Endothelial cell of umbilical vein (primary cell): ENCODE measurements at regions not wholly inside any gene's neighbourhood (a gene's known extent, or its start where the extent isn't known, plus 50 kb on each side); places are given as distances from the start of the nearest gene placed in this dataset.

Experiments
- BruUV-seq: library from RNA; stranded (reverse); fragments of 400-500 nt; replicated peaks from 2 replicates; lab custom pipeline; 2021; lab: Mats Ljungman, UMichigan
- CTCF ChIA-PET: fragments of 300-600, 350-600 bp; sonication (Branson Sonifier 250); formaldehyde crosslinking; loops from one replicate; lab custom pipeline; 2021; ENCODE audit warnings: antibody characterized with exemption, inconsistent platforms; lab: Charles Lee
- POLR2A ChIA-PET: fragments of 300-600, 350-600 bp; sonication (Branson Sonifier 250); formaldehyde crosslinking; loops from one replicate; lab custom pipeline; 2021; ENCODE audit warnings: antibody characterized with exemption, inconsistent platforms; lab: Charles Lee
- DNase-seq: peaks from one replicate; pipeline ENCODE4 v3.0.0-alpha.2; 2011; ENCODE audit warnings: low read depth, low spot score
- FAIRE-seq: peaks from 2 replicates; lab custom pipeline; 2011; peaks lifted over from hg19 to GRCh38; lab: Jason Lieb, UNC
- H2AFZ ChIP-seq: 2 replicates; pipeline ENCODE4 v1.6.0; 2012; ENCODE audit warnings: low read depth, low read length, control low read depth, inconsistent platforms
- H3K27ac ChIP-seq: 2 replicates; pipeline ENCODE4 v1.5.1; 2011; ENCODE audit warnings: low read depth, mild to moderate bottlenecking, control low read depth, low read length, moderate library complexity; ENCODE audit not compliant: insufficient read depth
- H3K27me3 ChIP-seq, 2 experiments: 2 replicates each; pipeline versions ENCODE4 v1.6.0 to v1.6.1; 2011; ENCODE audit warnings: low read length in 2 of 2, mixed read lengths in 1 of 2; ENCODE audit not compliant: control insufficient read depth in 2 of 2, insufficient read depth in 2 of 2
- H3K36me3 ChIP-seq, 2 experiments: 2 replicates in 1 of 2; 3 replicates in 1 of 2; pipeline ENCODE4 v1.5.1; 2011; ENCODE audit warnings: low read length in 2 of 2, mild to moderate bottlenecking in 1 of 2, moderate library complexity in 1 of 2; ENCODE audit not compliant: control insufficient read depth in 2 of 2, insufficient read depth in 2 of 2; ENCODE audit errors: extremely low read depth in 1 of 2
- H3K4me1 ChIP-seq: 3 replicates; pipeline ENCODE4 v1.5.1; 2011; ENCODE audit warnings: mild to moderate bottlenecking, low read length; ENCODE audit not compliant: control insufficient read depth, insufficient read depth; ENCODE audit errors: extremely low read depth
- H3K4me2 ChIP-seq: 2 replicates; pipeline ENCODE4 v1.6.1; 2011; ENCODE audit warnings: low read length, control low read depth, mixed read lengths; ENCODE audit not compliant: insufficient read depth
- H3K4me3 ChIP-seq, 3 experiments: fragments of 200-600 bp in 1 of 3; sonication (generic), shearing (Covaris generic) in 1 of 3; replicated peaks in 1 of 3; 2 replicates each; pipeline ENCODE4 v1.5.1; 2011 to 2016; ENCODE audit warnings: control low read depth in 3 of 3, low read length in 3 of 3, mild to moderate bottlenecking in 2 of 3, inconsistent platforms in 1 of 3, low read depth in 1 of 3, moderate library complexity in 1 of 3; ENCODE audit not compliant: insufficient read depth in 1 of 3
- H3K79me2 ChIP-seq: 2 replicates; pipeline ENCODE4 v1.6.0; 2012; ENCODE audit warnings: low read length, inconsistent platforms; ENCODE audit not compliant: control insufficient read depth, insufficient read depth
- H3K9ac ChIP-seq: replicated peaks from 2 replicates; pipeline ENCODE3; 2011; ENCODE audit warnings: low read length, control low read depth; ENCODE audit not compliant: insufficient read depth; ENCODE audit errors: extremely low read depth
- H3K9me1 ChIP-seq: replicated peaks from 3 replicates; pipeline ENCODE4 v1.6.0; 2011; ENCODE audit warnings: mild to moderate bottlenecking, low read length; ENCODE audit not compliant: control insufficient read depth, insufficient read depth; ENCODE audit errors: extremely low read depth
- H3K9me3 ChIP-seq: replicated peaks from 2 replicates; pipeline ENCODE4 v1.5.1; 2012; ENCODE audit warnings: low read length, inconsistent platforms; ENCODE audit not compliant: control insufficient read depth, insufficient read depth
- H4K20me1 ChIP-seq: replicated peaks from 2 replicates; pipeline ENCODE3; 2011; ENCODE audit warnings: mild to moderate bottlenecking, low read length; ENCODE audit not compliant: control insufficient read depth, insufficient read depth; ENCODE audit errors: extremely low read depth
- CTCF ChIP-seq, 2 donors: IDR thresholded peaks; 1 replicate in 1 of 2; 2 replicates in 1 of 2; pipeline ENCODE4 v1.5.1; 2011; ENCODE audit warnings: low read length in 2 of 2, mild to moderate bottlenecking in 2 of 2, moderate library complexity in 2 of 2, control low read depth in 1 of 2, inconsistent platforms in 1 of 2, low read depth in 1 of 2; ENCODE audit not compliant: insufficient read depth in 1 of 2; ENCODE audit errors: extremely low read depth in 1 of 2
- EZH2 ChIP-seq: IDR thresholded peaks from 2 replicates; pipeline ENCODE4 v1.6.1; 2012; ENCODE audit warnings: borderline replicate concordance, low read depth, mild to moderate bottlenecking, moderate library complexity, low read length, inconsistent platforms; ENCODE audit not compliant: severe bottlenecking
- FOS ChIP-seq: IDR thresholded peaks from 2 replicates; pipeline ENCODE4 v1.6.1; 2011; ENCODE audit warnings: mild to moderate bottlenecking, low read length, moderate library complexity, borderline replicate concordance; ENCODE audit not compliant: insufficient read depth
- GATA2 ChIP-seq: IDR thresholded peaks from 2 replicates; pipeline ENCODE4 v1.7.0; 2011; ENCODE audit warnings: low read depth, mild to moderate bottlenecking, moderate library complexity, mixed read lengths, low read length; ENCODE audit not compliant: insufficient read length, insufficient read depth
- JUN ChIP-seq: IDR thresholded peaks from 2 replicates; pipeline ENCODE4 v1.6.1; 2011; ENCODE audit warnings: borderline replicate concordance, low read depth; ENCODE audit not compliant: insufficient read length, insufficient read depth
- MAX ChIP-seq: IDR thresholded peaks from 2 replicates; pipeline ENCODE4 v1.6.1; 2011; ENCODE audit not compliant: insufficient read depth, insufficient read length
- MYC ChIP-seq: IDR thresholded peaks from one replicate; pipeline ENCODE4 v1.6.1; 2011; ENCODE audit warnings: mild to moderate bottlenecking, low read depth, low read length
- POLR2A ChIP-seq: IDR thresholded peaks from 2 replicates; pipeline ENCODE4 v1.6.1; 2012; ENCODE audit warnings: low read depth, mild to moderate bottlenecking, control low read depth, low read length
- POLR2AphosphoS5 ChIP-seq: IDR thresholded peaks from 2 replicates; pipeline ENCODE4 v1.6.1; 2012; ENCODE audit warnings: low read depth, mild to moderate bottlenecking, control low read depth, low read length, moderate library complexity; ENCODE audit not compliant: insufficient read depth
- dilution Hi-C: fragments of 300-500 bp; cut with MboI; formaldehyde crosslinking; loops from one replicate; pipeline ENCODE4 v1.15.0; 2019; ENCODE audit warnings: low sequenced_read_pairs; ENCODE audit not compliant: extremely low pct_ligation_motif_present
- intact Hi-C: fragments of 100-400 bp; cut with micrococcal nuclease; formaldehyde crosslinking; loops from one replicate; pipeline ENCODE4 v1.10.0; 2022

- DNase-seq, result no peak
- no peaks in the 10 kb centered on the region for H3K27me3 ChIP-seq
- no peak for TF ChIP-seq EZH2
- TF ChIP-seq JUN, result no peak
- TF ChIP-seq POLR2AphosphoS5, result no peak
- TF ChIP-seq GATA2, result no peak
- no peak for TF ChIP-seq POLR2A
- TF ChIP-seq MAX, result no peak
- no peak for TF ChIP-seq CTCF (IDR thresholded peaks at IDR 0.05; ENCODE audit: extremely low read depth in 1 of 2, insufficient read depth in 1 of 2, low read depth in 1 of 2, low read length in 2 of 2)
- no peak for TF ChIP-seq MYC
- no peak for TF ChIP-seq FOS
- ChIA-PET POLR2A (no interaction called here), CTCF (no interaction called here)
- no TSS peak for BruUV-seq
- H4K20me1 ChIP-seq, result no peaks in the 10 kb centered on the region
- intact Hi-C loops (no loop called here), dilution Hi-C loops (no loop called here)
- H3K9ac ChIP-seq, result no peak overlapping the region
- no peak overlapping the region for H3K27ac ChIP-seq
- H3K4me3 ChIP-seq, result no peak overlapping the region
- H3K4me1 ChIP-seq, result no peaks in the 10 kb centered on the region
- no peaks in the 10 kb centered on the region for H3K79me2 ChIP-seq
- no peak overlapping the region for H3K4me2 ChIP-seq
- H3K9me1 ChIP-seq, result no peaks in the 10 kb centered on the region
- no peak for FAIRE-seq
- peaks cover 2% of the 10 kb centered on the region for H3K9me3 ChIP-seq
- no peak overlapping the region for H2AFZ ChIP-seq
- H3K36me3 ChIP-seq, result no peaks in the 10 kb centered on the region
Measured at GRCh38 chr6:12457094-12457493, 166.9 kb downstream of the EDN1 start.
